Keratinocyte (primary cell): ENCODE measurements at regions not wholly inside any gene's neighbourhood (a gene's known extent, or its start where the extent isn't known, plus 50 kb on each side); places are given as distances from the start of the nearest gene placed in this dataset.

Source experiments
- DNase-seq: peaks from one replicate; pipeline ENCODE4 v3.0.0-alpha.2; 2011; ENCODE audit warnings: low read depth, missing footprints, low spot score
- FAIRE-seq: peaks from 2 replicates; lab custom pipeline; 2011; peaks lifted over from hg19 to GRCh38; lab: Jason Lieb, UNC
- H2AFZ ChIP-seq: 2 replicates; pipeline ENCODE4 v1.6.0; 2012; ENCODE audit warnings: low read length, control low read depth, inconsistent platforms; ENCODE audit not compliant: control insufficient read depth
- H3K27ac ChIP-seq: 2 replicates; pipeline ENCODE4 v1.5.1; 2011; ENCODE audit warnings: low read length; ENCODE audit not compliant: control insufficient read depth, insufficient read depth
- H3K27me3 ChIP-seq: 3 replicates; pipeline ENCODE4 v1.6.0; 2011; ENCODE audit warnings: low read length; ENCODE audit not compliant: control insufficient read depth, insufficient read depth; ENCODE audit errors: extremely low read depth
- H3K36me3 ChIP-seq, 2 experiments: 2 replicates in 1 of 2; 3 replicates in 1 of 2; pipeline ENCODE4 v1.5.1; 2011; ENCODE audit warnings: low read length in 2 of 2, mild to moderate bottlenecking in 1 of 2; ENCODE audit not compliant: control insufficient read depth in 2 of 2, insufficient read depth in 2 of 2; ENCODE audit errors: extremely low read depth in 1 of 2
- H3K4me1 ChIP-seq: 3 replicates; pipeline ENCODE4 v1.5.1; 2011; ENCODE audit warnings: low read length; ENCODE audit not compliant: control insufficient read depth, insufficient read depth; ENCODE audit errors: extremely low read depth
- H3K4me2 ChIP-seq: 3 replicates; pipeline ENCODE4 v1.6.0; 2011; ENCODE audit warnings: low read depth, low read length; ENCODE audit not compliant: control insufficient read depth, insufficient read depth; ENCODE audit errors: extremely low read depth
- H3K4me3 ChIP-seq, 3 experiments: fragments of 200-600 bp in 1 of 3; sonication (generic) in 1 of 3; 2 replicates in 2 of 3; 3 replicates in 1 of 3; pipeline ENCODE4 v1.5.1; 2011 to 2016; ENCODE audit warnings: low read length in 3 of 3, mild to moderate bottlenecking in 3 of 3, control low read depth in 2 of 3, inconsistent platforms in 1 of 3, low read depth in 1 of 3, mixed read lengths in 1 of 3, mixed run types in 1 of 3, moderate library complexity in 1 of 3; ENCODE audit not compliant: control insufficient read depth in 2 of 3, insufficient read depth in 2 of 3; ENCODE audit errors: extremely low read depth in 1 of 3
- H3K79me2 ChIP-seq: 2 replicates; pipeline ENCODE4 v1.6.0; 2012; ENCODE audit warnings: low read length; ENCODE audit not compliant: control insufficient read depth, insufficient read depth
- H3K9ac ChIP-seq: 3 replicates; pipeline ENCODE4 v1.6.0; 2011; ENCODE audit warnings: low read length; ENCODE audit not compliant: control insufficient read depth, insufficient read depth; ENCODE audit errors: extremely low read depth
- H3K9me1 ChIP-seq: 3 replicates; pipeline ENCODE4 v1.6.0; 2011; ENCODE audit warnings: low read length; ENCODE audit not compliant: control insufficient read depth, insufficient read depth; ENCODE audit errors: extremely low read depth
- H3K9me3 ChIP-seq: 2 replicates; pipeline ENCODE4 v1.5.1; 2012; ENCODE audit warnings: low read depth, low read length; ENCODE audit not compliant: control insufficient read depth
- H4K20me1 ChIP-seq: 3 replicates; pipeline ENCODE4 v1.6.0; 2011; ENCODE audit warnings: low read length; ENCODE audit not compliant: control insufficient read depth, insufficient read depth; ENCODE audit errors: extremely low read depth
- CTCF ChIP-seq, 3 experiments: IDR thresholded peaks in 1 of 3; conservative IDR thresholded peaks in 1 of 3; optimal IDR thresholded peaks in 1 of 3; 2 replicates in 2 of 3; 3 replicates in 1 of 3; pipeline versions ENCODE3 to v1.5.1; 2011; ENCODE audit warnings: low read length in 3 of 3, mild to moderate bottlenecking in 3 of 3, moderate library complexity in 2 of 3, control low read depth in 1 of 3, inconsistent platforms in 1 of 3; ENCODE audit not compliant: insufficient read depth in 2 of 3; ENCODE audit errors: extremely low read depth in 1 of 3
- EZH2 ChIP-seq: IDR thresholded peaks from one replicate; pipeline ENCODE4 v1.6.1; 2012; ENCODE audit warnings: inconsistent platforms, mild to moderate bottlenecking, low read length, moderate library complexity
- dilution Hi-C: fragments of 300-500 bp; cut with MboI; formaldehyde crosslinking; loops from one replicate; pipeline ENCODE4 v1.7.0; 2020; ENCODE audit warnings: low sequenced_read_pairs; ENCODE audit not compliant: extremely low pct_ligation_motif_present

GRCh38 chr16:61309386-61309785, 726.9 kb downstream of the CDH8 start:
- Histone ChIP-seq H3K9me1 (no peaks in the 10 kb centered on the region), H3K4me3 (no peak overlapping the region), H3K36me3 (no peaks in the 10 kb centered on the region), H3K27me3 (no peaks in the 10 kb centered on the region), H3K4me2 (no peak overlapping the region), H3K9me3 (no peaks in the 10 kb centered on the region), H4K20me1 (no peaks in the 10 kb centered on the region), H3K9ac (no peak overlapping the region), H3K27ac (no peak overlapping the region), H3K79me2 (no peaks in the 10 kb centered on the region), H2AFZ (peak overlapping the region; percentile 19), H3K4me1 (no peaks in the 10 kb centered on the region)
- FAIRE-seq (no peak), DNase-seq (no peak)
- dilution Hi-C loops, result no loop called here
- TF ChIP-seq EZH2 (no peak), CTCF (optimal IDR thresholded peaks at IDR 0.05 in 1 of 3, IDR thresholded peaks at IDR 0.05 in 1 of 3, conservative IDR thresholded peaks at IDR 0.05 in 1 of 3; ENCODE audit: extremely low read depth in 1 of 3, insufficient read depth in 2 of 3, low read length in 3 of 3) (no peak)

GRCh38 chr16:61306204-61306603, 730.0 kb downstream of the CDH8 start:
- Histone ChIP-seq H3K4me1 (no peaks in the 10 kb centered on the region), H3K79me2 (no peaks in the 10 kb centered on the region), H3K9ac (no peak overlapping the region), H3K9me3 (no peaks in the 10 kb centered on the region), H3K36me3 (no peaks in the 10 kb centered on the region), H3K27me3 (no peaks in the 10 kb centered on the region), H4K20me1 (no peaks in the 10 kb centered on the region), H3K4me2 (no peak overlapping the region), H3K4me3 (no peak overlapping the region), H2AFZ (no peak overlapping the region), H3K9me1 (no peaks in the 10 kb centered on the region), H3K27ac (no peak overlapping the region)
- FAIRE-seq (no peak), DNase-seq (no peak)
- TF ChIP-seq CTCF (optimal IDR thresholded peaks at IDR 0.05 in 1 of 3, IDR thresholded peaks at IDR 0.05 in 1 of 3, conservative IDR thresholded peaks at IDR 0.05 in 1 of 3; ENCODE audit: extremely low read depth in 1 of 3, insufficient read depth in 2 of 3, low read length in 3 of 3) (no peak), EZH2 (no peak)
- dilution Hi-C loops, result no loop called here
